HG03442 (cell line): ENCODE measurements at regions not wholly inside any gene's neighbourhood (a gene's known extent, or its start where the extent isn't known, plus 50 kb on each side); places are given as distances from the start of the nearest gene placed in this dataset.

Experiments used
- ATAC-seq: cut with Tn5 transposase; IDR thresholded peaks from one replicate; pipeline ENCODE4 v1.9.1; 2021; ENCODE audit warnings: mild to moderate bottlenecking, moderate library complexity; ENCODE audit not compliant: unreplicated experiment

- no peak for ATAC-seq
Measured at GRCh38 chr18:27595113-27595838, 410.2 kb upstream of the CHST9 start.

- ATAC-seq = no peak
Measured at GRCh38 chr18:27585602-27586173, 400.6 kb upstream of the CHST9 start.

- ATAC-seq = no peak
Measured at GRCh38 chr18:27583466-27583865, 398.4 kb upstream of the CHST9 start.

- no peak for ATAC-seq
Measured at GRCh38 chr18:27582760-27583412, 397.8 kb upstream of the CHST9 start.

GRCh38 chr18:27581296-27581904, 396.3 kb upstream of the CHST9 start:
- ATAC-seq = no peak

- no peak for ATAC-seq
Measured at GRCh38 chr18:27579364-27579763, 394.3 kb upstream of the CHST9 start.

GRCh38 chr18:27577752-27578151, 392.6 kb upstream of the CHST9 start:
- no peak for ATAC-seq

- ATAC-seq = no peak
Measured at GRCh38 chr18:27577265-27577664, 392.2 kb upstream of the CHST9 start.

- no peak for ATAC-seq
Measured at GRCh38 chr18:27567434-27567833, 382.3 kb upstream of the CHST9 start.

- ATAC-seq = no peak
Measured at GRCh38 chr18:27564066-27564465, 379.0 kb upstream of the CHST9 start.

- ATAC-seq = no peak
Measured at GRCh38 chr18:27558388-27559155, 373.5 kb upstream of the CHST9 start.

GRCh38 chr18:27556741-27557140, 371.6 kb upstream of the CHST9 start:
- no peak for ATAC-seq

GRCh38 chr18:27549335-27550039, 364.4 kb upstream of the CHST9 start:
- no peak for ATAC-seq

- ATAC-seq = no peak
Measured at GRCh38 chr18:27546991-27547390, 361.9 kb upstream of the CHST9 start.

- ATAC-seq = no peak
Measured at GRCh38 chr18:27544206-27544605, 359.1 kb upstream of the CHST9 start.

GRCh38 chr18:27541293-27541692, 356.2 kb upstream of the CHST9 start:
- no peak for ATAC-seq

GRCh38 chr18:27540111-27540510, 355.0 kb upstream of the CHST9 start:
- ATAC-seq = no peak

- no peak for ATAC-seq
Measured at GRCh38 chr18:27528925-27529521, 343.9 kb upstream of the CHST9 start.

- no peak for ATAC-seq
Measured at GRCh38 chr18:27527856-27528255, 342.7 kb upstream of the CHST9 start.

- no peak for ATAC-seq
Measured at GRCh38 chr18:27520401-27520800, 335.3 kb upstream of the CHST9 start.
